AG10803 (cell line): ENCODE measurements at regions not wholly inside any gene's neighbourhood (a gene's known extent, or its start where the extent isn't known, plus 50 kb on each side); places are given as distances from the start of the nearest gene placed in this dataset.

Experiments
- DNase-seq: peaks from one replicate; pipeline ENCODE4 v3.0.0; 2010; ENCODE audit warnings: low read depth
- H3K4me3 ChIP-seq: 2 replicates; pipeline ENCODE4 v1.5.1; 2011; ENCODE audit warnings: mild to moderate bottlenecking, low read length, control low read depth
- CTCF ChIP-seq: conservative IDR thresholded peaks from 2 replicates; pipeline ENCODE4 v1.5.1; 2011; ENCODE audit warnings: mild to moderate bottlenecking, low read length, control low read depth, inconsistent platforms

GRCh38 chr2:40546439-40547191, 94.7 kb upstream of the SLC8A1 start:
- DNase-seq: no peak
- H3K4me3 ChIP-seq: no peak overlapping the region
- TF ChIP-seq CTCF: no peak

GRCh38 chr2:40548521-40548920, 96.6 kb upstream of the SLC8A1 start:
- no peak for DNase-seq
- TF ChIP-seq CTCF: no peak
- no peak overlapping the region for H3K4me3 ChIP-seq

- TF ChIP-seq CTCF: no peak
- DNase-seq: no peak
- H3K4me3 ChIP-seq: no peak overlapping the region
Measured at GRCh38 chr2:40550085-40550484, 98.2 kb upstream of the SLC8A1 start.

GRCh38 chr2:40551081-40551480, 99.2 kb upstream of the SLC8A1 start:
- H3K4me3 ChIP-seq: no peak overlapping the region
- no peak for DNase-seq

GRCh38 chr2:40554665-40555294, 102.9 kb upstream of the SLC8A1 start:
- peak; percentile 28 for DNase-seq
- H3K4me3 ChIP-seq: no peak overlapping the region
- TF ChIP-seq CTCF: peak; percentile 90

More at GRCh38 chr2:40551081-40551480, 99.2 kb upstream of the SLC8A1 start:
- no peak for TF ChIP-seq CTCF

- peak; percentile 43 for DNase-seq
- TF ChIP-seq CTCF: no peak
- no peak overlapping the region for H3K4me3 ChIP-seq
Measured at GRCh38 chr2:40556293-40556692, 104.4 kb upstream of the SLC8A1 start.

- no peak for TF ChIP-seq CTCF
- no peak overlapping the region for H3K4me3 ChIP-seq
- no peak for DNase-seq
Measured at GRCh38 chr2:40556739-40557138, 104.8 kb upstream of the SLC8A1 start.
